Stimulated activated CD4-positive, alpha-beta T cell treated with anti-CD3 and anti-CD28 coated beads, Interleukin-12 subunit alpha, Interleukin-12 subunit beta, amount 100 ng/mL, for 4 hours (primary cell): ENCODE measurements at regions not wholly inside any gene's neighbourhood (a gene's known extent, or its start where the extent isn't known, plus 50 kb on each side); places are given as distances from the start of the nearest gene placed in this dataset.
"Not testable (repeated sequence)": the region's sequence is repeated elsewhere in the genome, so short reads cannot be mapped to it uniquely, and the experiment has no call there.

Experiments used
- DNase-seq: peaks from one replicate; pipeline ENCODE4 v3.0.0-alpha.2; 2020

- no peak for DNase-seq
These were observed 79.1 kb upstream of the IVNS1ABP start for GRCh38 chr1:185396126-185396525.

- no peak for DNase-seq
These were observed 76.8 kb upstream of the IVNS1ABP start for GRCh38 chr1:185393815-185394214.

GRCh38 chr1:185393205-185393604, 76.2 kb upstream of the IVNS1ABP start:
- DNase-seq = no peak

GRCh38 chr1:185388815-185389214, 71.8 kb upstream of the IVNS1ABP start:
- no peak for DNase-seq

GRCh38 chr1:185388346-185388745, 71.3 kb upstream of the IVNS1ABP start:
- no peak for DNase-seq

GRCh38 chr1:185385991-185386390, 68.9 kb upstream of the IVNS1ABP start:
- no peak for DNase-seq

- not testable (repeated sequence) for DNase-seq
These were observed 66.8 kb upstream of the IVNS1ABP start for GRCh38 chr1:185383805-185384204.

- no peak for DNase-seq
These were observed 60.8 kb upstream of the IVNS1ABP start for GRCh38 chr1:185377831-185378230.

- no peak for DNase-seq
These were observed 60.0 kb upstream of the IVNS1ABP start for GRCh38 chr1:185376840-185377635.

- no peak for DNase-seq
These were observed 59.2 kb upstream of the IVNS1ABP start for GRCh38 chr1:185376288-185376687.

GRCh38 chr1:185375583-185375982, 58.5 kb upstream of the IVNS1ABP start:
- DNase-seq = no peak

- no peak for DNase-seq
These were observed 56.9 kb upstream of the IVNS1ABP start for GRCh38 chr1:185373813-185374529.

- no peak for DNase-seq
These were observed 52.7 kb upstream of the IVNS1ABP start for GRCh38 chr1:185369786-185370185.

GRCh38 chr1:185368913-185369491, 52.0 kb upstream of the IVNS1ABP start:
- no peak for DNase-seq

GRCh38 chr1:185368313-185368855, 51.3 kb upstream of the IVNS1ABP start:
- no peak for DNase-seq

GRCh38 chr1:185367218-185367617, 50.2 kb upstream of the IVNS1ABP start:
- no peak for DNase-seq
